SK-N-SH (cell line): ENCODE measurements at regions not wholly inside any gene's neighbourhood (a gene's known extent, or its start where the extent isn't known, plus 50 kb on each side); places are given as distances from the start of the nearest gene placed in this dataset.

Experiments used
- CTCF ChIA-PET: fragments of 300-600, 350-600 bp; formaldehyde crosslinking; extraction: SDS; loops from one replicate; lab custom pipeline; 2021; lab: Yijun Ruan, JAX
- POLR2A ChIA-PET: fragments of 350-600 bp; sonication (Branson Sonifier 250); formaldehyde crosslinking; extraction: SDS; loops from one replicate; lab custom pipeline; 2020; ENCODE audit warnings: antibody characterized with exemption, inconsistent platforms; lab: Yijun Ruan, JAX
- DNase-seq: peaks from one replicate; pipeline ENCODE4 v3.0.0; 2012
- H2AFZ ChIP-seq: fragments of 200-600 bp; sonication (generic); 2 replicates; pipeline ENCODE4 v1.8.1; 2016; ENCODE audit warnings: antibody characterized with exemption, mild to moderate bottlenecking, low read depth
- H3F3A ChIP-seq: fragments of 200-600 bp; sonication (generic); replicated peaks from 2 replicates; pipeline ENCODE3; 2016; ENCODE audit warnings: antibody characterized with exemption, mild to moderate bottlenecking; ENCODE audit not compliant: insufficient read depth
- H3K27ac ChIP-seq, 2 experiments: fragments of 200-500 bp in 1 of 2; fragments of 200-600 bp in 1 of 2; sonication (Bioruptor generic) in 1 of 2; sonication (generic), shearing (Covaris generic) in 1 of 2; 2 replicates each; pipeline versions ENCODE4 v1.5.1 to v1.6.1; 2014 to 2016; ENCODE audit warnings: low read depth in 2 of 2, inconsistent platforms in 1 of 2, low read length in 1 of 2, mild to moderate bottlenecking in 1 of 2, mixed read lengths in 1 of 2
- H3K27me3 ChIP-seq: fragments of 200-600 bp; sonication (generic), shearing (Covaris generic); 2 replicates; pipeline ENCODE4 v1.6.1; 2016; ENCODE audit warnings: mixed run types; ENCODE audit not compliant: insufficient read depth
- H3K36me3 ChIP-seq, 2 experiments: fragments of 200-500 bp in 1 of 2; fragments of 200-600 bp in 1 of 2; sonication (Bioruptor generic) in 1 of 2; sonication (generic) in 1 of 2; replicated peaks in 1 of 2; 2 replicates each; pipeline versions ENCODE3 to v1.5.1; 2014 to 2016; ENCODE audit warnings: low read length in 1 of 2, mild to moderate bottlenecking in 1 of 2; ENCODE audit not compliant: insufficient read depth in 2 of 2, control insufficient read depth in 1 of 2
- H3K4me1 ChIP-seq, 2 experiments: fragments of 200-500 bp in 1 of 2; fragments of 200-600 bp in 1 of 2; sonication (Bioruptor generic) in 1 of 2; sonication (generic), shearing (Covaris generic) in 1 of 2; 2 replicates each; pipeline versions ENCODE4 v1.5.1 to v1.6.1; 2014 to 2016; ENCODE audit warnings: low read depth in 1 of 2, low read length in 1 of 2, mixed run types in 1 of 2; ENCODE audit not compliant: insufficient read depth in 2 of 2, control insufficient read depth in 1 of 2
- H3K4me2 ChIP-seq: fragments of 200-600 bp; sonication (generic), shearing (Covaris generic); 2 replicates; pipeline ENCODE4 v1.6.1; 2017; ENCODE audit warnings: mixed run types
- H3K4me3 ChIP-seq, 2 experiments: fragments of 200-500 bp in 1 of 2; fragments of 200-600 bp in 1 of 2; sonication (Bioruptor generic) in 1 of 2; sonication (generic), shearing (Covaris generic) in 1 of 2; 2 replicates each; pipeline versions ENCODE4 v1.5.1 to v1.8.1; 2014 to 2016; ENCODE audit warnings: low read depth in 2 of 2, inconsistent platforms in 1 of 2, low read length in 1 of 2, mild to moderate bottlenecking in 1 of 2, mixed read lengths in 1 of 2, moderate library complexity in 1 of 2
- H3K79me2 ChIP-seq: fragments of 200-600 bp; sonication (generic); 2 replicates; pipeline ENCODE4 v1.8.1; 2017; ENCODE audit warnings: mild to moderate bottlenecking; ENCODE audit not compliant: insufficient read depth
- H3K9ac ChIP-seq: fragments of 200-600 bp; sonication (generic); 2 replicates; pipeline ENCODE4 v1.6.1; 2017; ENCODE audit warnings: mixed run types
- H3K9me2 ChIP-seq: fragments of 200-600 bp; sonication (generic); 2 replicates; pipeline ENCODE4 v1.6.1; 2017; ENCODE audit warnings: mixed run types
- H3K9me3 ChIP-seq: fragments of 200-600 bp; sonication (generic); 2 replicates; pipeline ENCODE4 v1.6.1; 2017; ENCODE audit warnings: mixed run types, mild to moderate bottlenecking, moderate library complexity
- H4K20me1 ChIP-seq: fragments of 200-600 bp; sonication (generic); 2 replicates; pipeline ENCODE4 v1.6.1; 2017; ENCODE audit warnings: mild to moderate bottlenecking, mixed run types; ENCODE audit not compliant: insufficient read depth
- EZH2phosphoT487 ChIP-seq: fragments of 200-600 bp; sonication (generic); IDR thresholded peaks from 2 replicates; pipeline ENCODE4 v1.6.1; 2017; ENCODE audit warnings: low read depth, mixed run types, mild to moderate bottlenecking, antibody characterized with exemption, moderate library complexity, borderline replicate concordance
- FOXJ3 ChIP-seq: sonication (generic); formaldehyde crosslinking; IDR thresholded peaks from 2 replicates; pipeline ENCODE4 v1.5.1; 2020; ENCODE audit warnings: mild to moderate bottlenecking, missing genetic modification reagents
- IRF3 ChIP-seq: fragments of 150-350 bp; IDR thresholded peaks from 2 replicates; pipeline ENCODE4 v1.6.1; 2016; ENCODE audit warnings: mild to moderate bottlenecking, low read depth, low read length
- MEF2A ChIP-seq: IDR thresholded peaks from 2 replicates; pipeline ENCODE4 v1.4.0; 2012; ENCODE audit warnings: low read depth, borderline replicate concordance
- MXI1 ChIP-seq: IDR thresholded peaks from 2 replicates; pipeline ENCODE4 v1.6.1; 2012; ENCODE audit warnings: mild to moderate bottlenecking, low read depth, low read length, improper control_type of control experiment
- RAD21 ChIP-seq: IDR thresholded peaks from 2 replicates; pipeline ENCODE4 v1.6.1; 2012; ENCODE audit warnings: mild to moderate bottlenecking, low read length
- RCOR1 ChIP-seq: fragments of 150-350 bp; IDR thresholded peaks from 2 replicates; pipeline ENCODE4 v1.6.1; 2017; ENCODE audit warnings: antibody characterized with exemption, low read length
- REST ChIP-seq: IDR thresholded peaks from 2 replicates; pipeline ENCODE4 v1.6.1; 2012; ENCODE audit warnings: mild to moderate bottlenecking, low read depth, low read length, moderate library complexity
- RFX5 ChIP-seq: IDR thresholded peaks from 2 replicates; pipeline ENCODE4 v1.6.1; 2012; ENCODE audit warnings: mild to moderate bottlenecking, improper control_type of control experiment, low read length
- TAF1 ChIP-seq: IDR thresholded peaks from 2 replicates; pipeline ENCODE4 v1.6.1; 2012; ENCODE audit warnings: low read depth, mild to moderate bottlenecking, low read length, moderate library complexity, borderline replicate concordance
- YY1 ChIP-seq: IDR thresholded peaks from 2 replicates; pipeline ENCODE4 v1.4.0; 2012; ENCODE audit warnings: low read depth, mild to moderate bottlenecking
- WGBS: methylation state at CpG from one replicate; pipeline ENCODE4 v1.1.6; 2017; ENCODE audit warnings: low lambda C conversion rate; 5-methylcytosine and 5-hydroxymethylcytosine counted together

GRCh38 chr16:5422643-5423496 is 325.3 kb upstream of the EEF2KMT start:
- no peak overlapping the region for H3K9ac ChIP-seq
- WGBS, result 30% methylated on average over 4 of the region's 4 CpGs
- H3K4me3 ChIP-seq, result no peak overlapping the region
- no peaks in the 10 kb centered on the region for H3K9me3 ChIP-seq
- no peak overlapping the region for H3K4me2 ChIP-seq
- TF ChIP-seq MEF2A (no peak), EZH2phosphoT487 (no peak), YY1 (no peak), RCOR1 (no peak), RFX5 (no peak), IRF3 (no peak), TAF1 (no peak), REST (no peak), RAD21 (no peak), FOXJ3 (CRISPR knock-in tag) (no peak), MXI1 (no peak)
- ChIA-PET CTCF (interaction anchor here (1.1 kb wide), 1 partner anchor 11 kb away, joined by 4 read pairs; no protein-coding TSS in a partner anchor), POLR2A (no interaction called here)
- H3K79me2 ChIP-seq, result no peaks in the 10 kb centered on the region
- H3F3A ChIP-seq, result no peaks in the 10 kb centered on the region
- no peaks in the 10 kb centered on the region for H3K36me3 ChIP-seq
- DNase-seq, result no peak
- no peaks in the 10 kb centered on the region for H3K9me2 ChIP-seq
- H2AFZ ChIP-seq, result no peak overlapping the region
- H4K20me1 ChIP-seq, result no peaks in the 10 kb centered on the region
- no peaks in the 10 kb centered on the region for H3K27me3 ChIP-seq
- H3K27ac ChIP-seq, result no peak overlapping the region
- H3K4me1 ChIP-seq, result peaks cover 0 to 8% of the 10 kb centered on the region in 2 experiments; a peak in 1 of 4 replicates
